ENCODE measurements at regions not wholly inside any gene's neighbourhood (a gene's known extent, or its start where the extent isn't known, plus 50 kb on each side); places are given as distances from the start of the nearest gene placed in this dataset.

- CTCF ChIA-PET: no interaction called here
- no peak for DNase-seq
- no peak for TF ChIP-seq CTCF (IDR thresholded peaks at IDR 0.05; ENCODE audit: unreplicated experiment)
- Mint-ChIP-seq H3K4me1 (ENCODE audit: low read depth, unreplicated experiment) (no peaks in the 10 kb centered on the region), H3K9me3 (ENCODE audit: low read depth, unreplicated experiment) (no peaks in the 10 kb centered on the region), H3K36me3 (ENCODE audit: insufficient read depth, unreplicated experiment) (no peaks in the 10 kb centered on the region), H3K27me3 (ENCODE audit: unreplicated experiment) (no peaks in the 10 kb centered on the region), H3K4me3 (ENCODE audit: low read depth, unreplicated experiment) (no peak overlapping the region), H3K27ac (ENCODE audit: unreplicated experiment) (no peak overlapping the region)
- intact Hi-C loops (cut with micrococcal nuclease; ENCODE audit: unreplicated experiment): no loop called here
- no TSS peak for BruUV-seq (replicated peaks)
These were observed 215.3 kb upstream of the FAM9B start for GRCh38 chrX:9249051-9249846.

GRCh38 chrX:9252182-9252581, 212.7 kb upstream of the TBL1X start:
- no peaks in the 10 kb centered on the region for H3K4me1 Mint-ChIP-seq (ENCODE audit: low read depth, unreplicated experiment)
- no peak overlapping the region for H3K27ac Mint-ChIP-seq (ENCODE audit: unreplicated experiment)
- CTCF ChIA-PET: interaction anchor here (0.6 kb wide), 2 partner anchors 91 to 869 kb away, joined by 4 to 8 read pairs; no protein-coding TSS in a partner anchor
- no peak for DNase-seq
- no peaks in the 10 kb centered on the region for H3K9me3 Mint-ChIP-seq (ENCODE audit: low read depth, unreplicated experiment)
- no peak for TF ChIP-seq CTCF (IDR thresholded peaks at IDR 0.05; ENCODE audit: unreplicated experiment)
- intact Hi-C loops (cut with micrococcal nuclease; ENCODE audit: unreplicated experiment): no loop called here
- H3K4me3 Mint-ChIP-seq (ENCODE audit: low read depth, unreplicated experiment): no peak overlapping the region
- no peaks in the 10 kb centered on the region for H3K27me3 Mint-ChIP-seq (ENCODE audit: unreplicated experiment)
- no TSS peak for BruUV-seq (replicated peaks)
- no peaks in the 10 kb centered on the region for H3K36me3 Mint-ChIP-seq (ENCODE audit: insufficient read depth, unreplicated experiment)

GRCh38 chrX:9253211-9253610, 211.6 kb upstream of the TBL1X start:
- no peak for DNase-seq
- no peaks in the 10 kb centered on the region for H3K9me3 Mint-ChIP-seq (ENCODE audit: low read depth, unreplicated experiment)
- H3K27me3 Mint-ChIP-seq (ENCODE audit: unreplicated experiment): no peaks in the 10 kb centered on the region
- CTCF ChIA-PET: interaction anchor here (0.7 kb wide), 1 partner anchor 65 kb away, joined by 3 read pairs; no protein-coding TSS in a partner anchor
- H3K36me3 Mint-ChIP-seq (ENCODE audit: insufficient read depth, unreplicated experiment): no peaks in the 10 kb centered on the region
- no peak overlapping the region for H3K27ac Mint-ChIP-seq (ENCODE audit: unreplicated experiment)
- H3K4me3 Mint-ChIP-seq (ENCODE audit: low read depth, unreplicated experiment): no peak overlapping the region
- no TSS peak for BruUV-seq (replicated peaks)
- no peaks in the 10 kb centered on the region for H3K4me1 Mint-ChIP-seq (ENCODE audit: low read depth, unreplicated experiment)
- no peak for TF ChIP-seq CTCF (IDR thresholded peaks at IDR 0.05; ENCODE audit: unreplicated experiment)
- intact Hi-C loops (cut with micrococcal nuclease; ENCODE audit: unreplicated experiment): no loop called here

GRCh38 chrX:9257718-9258420, 207.0 kb upstream of the TBL1X start:
- intact Hi-C loops (cut with micrococcal nuclease; ENCODE audit: unreplicated experiment): no loop called here
- CTCF ChIA-PET: no interaction called here
- H3K27me3 Mint-ChIP-seq (ENCODE audit: unreplicated experiment): no peaks in the 10 kb centered on the region
- no TSS peak for BruUV-seq (replicated peaks)
- no peaks in the 10 kb centered on the region for H3K36me3 Mint-ChIP-seq (ENCODE audit: insufficient read depth, unreplicated experiment)
- H3K27ac Mint-ChIP-seq (ENCODE audit: unreplicated experiment): no peak overlapping the region
- no peak overlapping the region for H3K4me3 Mint-ChIP-seq (ENCODE audit: low read depth, unreplicated experiment)
- H3K9me3 Mint-ChIP-seq (ENCODE audit: low read depth, unreplicated experiment): peaks cover 6% of the 10 kb centered on the region
- DNase-seq: no peak
- TF ChIP-seq CTCF (IDR thresholded peaks at IDR 0.05; ENCODE audit: unreplicated experiment): no peak
- no peaks in the 10 kb centered on the region for H3K4me1 Mint-ChIP-seq (ENCODE audit: low read depth, unreplicated experiment)
